ENCODE measurements at regions not wholly inside any gene's neighbourhood (a gene's known extent, or its start where the extent isn't known, plus 50 kb on each side); places are given as distances from the start of the nearest gene placed in this dataset.

DNA sequence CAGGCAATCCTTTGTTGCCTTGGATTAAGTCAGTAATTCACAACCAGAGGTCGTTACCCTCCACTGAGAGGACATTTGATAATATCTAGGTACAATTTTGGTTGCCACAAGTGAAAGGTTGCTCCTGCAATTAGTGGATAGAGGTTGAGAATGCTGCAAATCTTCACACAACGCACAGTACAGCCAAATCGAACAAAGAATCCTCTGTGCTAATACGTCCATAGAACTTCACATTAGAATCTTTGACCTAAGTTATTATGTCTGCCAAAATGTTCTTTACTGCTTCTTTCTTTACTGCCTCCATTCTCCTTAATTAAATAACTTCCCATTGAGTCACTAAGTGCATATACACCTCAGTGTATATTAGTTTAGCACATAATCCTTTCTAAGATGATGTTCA, 879.5 kb downstream of the TRIB2 start:
- H3K4me3 ChIP-seq (ENCODE audit: low read depth, low read length), result no peak overlapping the region
- CTCF ChIA-PET, result no interaction called here
- POLR2A ChIA-PET, result no interaction called here
- no peak for TF ChIP-seq ZIC2 (tag by site-specific recombination; IDR thresholded peaks at IDR 0.05)
- TF ChIP-seq, protein P1, sequence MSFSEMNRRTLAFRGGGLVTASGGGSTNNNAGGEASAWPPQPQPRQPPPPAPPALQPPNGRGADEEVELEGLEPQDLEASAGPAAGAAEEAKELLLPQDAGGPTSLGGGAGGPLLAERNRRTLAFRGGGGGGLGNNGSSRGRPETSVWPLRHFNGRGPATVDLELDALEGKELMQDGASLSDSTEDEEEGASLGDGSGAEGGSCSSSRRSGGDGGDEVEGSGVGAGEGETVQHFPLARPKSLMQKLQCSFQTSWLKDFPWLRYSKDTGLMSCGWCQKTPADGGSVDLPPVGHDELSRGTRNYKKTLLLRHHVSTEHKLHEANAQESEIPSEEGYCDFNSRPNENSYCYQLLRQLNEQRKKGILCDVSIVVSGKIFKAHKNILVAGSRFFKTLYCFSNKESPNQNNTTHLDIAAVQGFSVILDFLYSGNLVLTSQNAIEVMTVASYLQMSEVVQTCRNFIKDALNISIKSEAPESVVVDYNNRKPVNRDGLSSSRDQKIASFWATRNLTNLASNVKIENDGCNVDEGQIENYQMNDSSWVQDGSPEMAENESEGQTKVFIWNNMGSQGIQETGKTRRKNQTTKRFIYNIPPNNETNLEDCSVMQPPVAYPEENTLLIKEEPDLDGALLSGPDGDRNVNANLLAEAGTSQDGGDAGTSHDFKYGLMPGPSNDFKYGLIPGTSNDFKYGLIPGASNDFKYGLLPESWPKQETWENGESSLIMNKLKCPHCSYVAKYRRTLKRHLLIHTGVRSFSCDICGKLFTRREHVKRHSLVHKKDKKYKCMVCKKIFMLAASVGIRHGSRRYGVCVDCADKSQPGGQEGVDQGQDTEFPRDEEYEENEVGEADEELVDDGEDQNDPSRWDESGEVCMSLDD (tag by site-specific recombination; IDR thresholded peaks at IDR 0.05), result no peak
- no peak for TF ChIP-seq ZNF514 (tag by site-specific recombination; IDR thresholded peaks at IDR 0.05)
- no peak for TF ChIP-seq ZFP41 (tag by site-specific recombination; IDR thresholded peaks at IDR 0.05; ENCODE audit: borderline replicate concordance)
- TF ChIP-seq ZNF677 (tag by site-specific recombination; IDR thresholded peaks at IDR 0.05), result no peak
- no peak for TF ChIP-seq IKZF3 (tag by site-specific recombination; IDR thresholded peaks at IDR 0.05)
- H3K4me1 ChIP-seq (ENCODE audit: control insufficient read depth, insufficient read depth, low read length), result no peaks in the 10 kb centered on the region
- no peaks in the 10 kb centered on the region for H3K36me3 ChIP-seq (ENCODE audit: control insufficient read depth in 2 of 2, insufficient read depth in 1 of 2, low read length in 2 of 2)
- no peak overlapping the region for H3K27ac ChIP-seq (ENCODE audit: extremely low read depth, low read depth, low read length)
- H3K9me3 ChIP-seq (ENCODE audit: control insufficient read depth, insufficient read depth, low read depth, low read length), result no peaks in the 10 kb centered on the region

DNA sequence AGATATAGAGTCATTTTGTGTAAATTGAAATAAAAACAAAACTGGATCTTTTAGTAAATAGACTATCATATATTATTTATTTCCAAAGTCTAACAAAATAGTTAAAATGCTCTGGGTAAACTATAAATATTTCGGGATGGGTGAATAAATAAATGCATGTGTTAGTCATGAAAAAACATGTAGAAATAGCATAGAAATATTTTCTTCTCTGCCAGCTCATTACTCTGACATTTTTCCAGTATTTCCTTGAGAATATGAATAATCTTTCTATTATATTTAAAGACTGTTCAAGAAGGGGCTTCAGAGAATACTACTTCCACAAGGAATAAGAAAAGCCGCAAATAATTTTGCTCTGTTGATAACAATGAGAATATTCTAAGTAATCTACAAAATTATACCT, 880.4 kb downstream of the TRIB2 start:
- Histone ChIP-seq H3K4me1 (ENCODE audit: control insufficient read depth, insufficient read depth, low read length) (no peaks in the 10 kb centered on the region), H3K36me3 (ENCODE audit: control insufficient read depth in 2 of 2, insufficient read depth in 1 of 2, low read length in 2 of 2) (no peaks in the 10 kb centered on the region), H3K4me3 (ENCODE audit: low read depth, low read length) (no peak overlapping the region), H3K27ac (ENCODE audit: extremely low read depth, low read depth, low read length) (no peak overlapping the region), H3K9me3 (ENCODE audit: control insufficient read depth, insufficient read depth, low read depth, low read length) (no peaks in the 10 kb centered on the region)
- POLR2A ChIA-PET, result no interaction called here
- CTCF ChIA-PET, result no interaction called here
- TF ChIP-seq SETDB1 (IDR thresholded peaks at IDR 0.05; ENCODE audit: insufficient read length, low read length) (no peak), ZNF843 (tag by site-specific recombination; IDR thresholded peaks at IDR 0.05) (no peak), ZNF626 (tag by site-specific recombination; IDR thresholded peaks at IDR 0.05) (no peak)

DNA sequence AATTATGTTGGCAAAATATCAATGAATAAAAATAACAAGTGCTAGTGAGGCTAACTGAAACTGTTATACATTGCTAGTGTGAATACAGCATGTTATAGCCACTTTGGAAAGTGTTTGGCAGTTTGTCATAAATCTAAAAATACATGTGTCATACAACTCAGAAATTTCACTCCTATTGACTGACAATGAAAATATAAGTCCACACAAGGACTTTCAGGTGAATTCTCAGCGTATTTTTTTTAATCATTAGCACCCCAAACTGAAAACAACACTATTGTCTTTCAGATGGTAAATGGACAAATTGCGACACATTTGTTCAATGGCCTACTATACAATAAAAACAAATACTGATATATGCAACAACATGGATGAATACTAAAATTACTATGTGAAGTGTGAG, 884.8 kb downstream of the TRIB2 start:
- CTCF ChIA-PET, result no interaction called here
- Histone ChIP-seq H3K9me3 (ENCODE audit: control insufficient read depth, insufficient read depth, low read depth, low read length) (no peaks in the 10 kb centered on the region), H3K4me3 (ENCODE audit: low read depth, low read length) (no peak overlapping the region), H3K4me1 (ENCODE audit: control insufficient read depth, insufficient read depth, low read length) (no peaks in the 10 kb centered on the region), H3K27ac (ENCODE audit: extremely low read depth, low read depth, low read length) (no peak overlapping the region), H3K36me3 (ENCODE audit: control insufficient read depth in 2 of 2, insufficient read depth in 1 of 2, low read length in 2 of 2) (no peaks in the 10 kb centered on the region)
- POLR2A ChIA-PET, result no interaction called here
- TF ChIP-seq ZNF155 (tag by site-specific recombination; IDR thresholded peaks at IDR 0.05) (no peak), ZNF239 (tag by site-specific recombination; IDR thresholded peaks at IDR 0.05) (no peak), ZNF248 (tag by site-specific recombination; IDR thresholded peaks at IDR 0.05) (no peak), ZNF629 (tag by site-specific recombination; IDR thresholded peaks at IDR 0.05) (no peak), ZNF404 (tag by site-specific recombination; IDR thresholded peaks at IDR 0.05) (no peak), YY2 (tag by site-specific recombination; IDR thresholded peaks at IDR 0.05) (no peak), ZNF843 (tag by site-specific recombination; IDR thresholded peaks at IDR 0.05) (no peak), ZNF433 (tag by site-specific recombination; IDR thresholded peaks at IDR 0.05; ENCODE audit: low read depth) (no peak), ZFP41 (tag by site-specific recombination; IDR thresholded peaks at IDR 0.05; ENCODE audit: borderline replicate concordance) (no peak), ZNF423 (tag by site-specific recombination; IDR thresholded peaks at IDR 0.05) (no peak), ZNF416 (tag by site-specific recombination; IDR thresholded peaks at IDR 0.05) (no peak), KLF16 (tag by site-specific recombination; IDR thresholded peaks at IDR 0.05) (no peak), ZNF623 (tag by site-specific recombination; IDR thresholded peaks at IDR 0.05) (no peak), KLF10 (tag by site-specific recombination; IDR thresholded peaks at IDR 0.05) (no peak)
- TF ChIP-seq, protein P2, sequence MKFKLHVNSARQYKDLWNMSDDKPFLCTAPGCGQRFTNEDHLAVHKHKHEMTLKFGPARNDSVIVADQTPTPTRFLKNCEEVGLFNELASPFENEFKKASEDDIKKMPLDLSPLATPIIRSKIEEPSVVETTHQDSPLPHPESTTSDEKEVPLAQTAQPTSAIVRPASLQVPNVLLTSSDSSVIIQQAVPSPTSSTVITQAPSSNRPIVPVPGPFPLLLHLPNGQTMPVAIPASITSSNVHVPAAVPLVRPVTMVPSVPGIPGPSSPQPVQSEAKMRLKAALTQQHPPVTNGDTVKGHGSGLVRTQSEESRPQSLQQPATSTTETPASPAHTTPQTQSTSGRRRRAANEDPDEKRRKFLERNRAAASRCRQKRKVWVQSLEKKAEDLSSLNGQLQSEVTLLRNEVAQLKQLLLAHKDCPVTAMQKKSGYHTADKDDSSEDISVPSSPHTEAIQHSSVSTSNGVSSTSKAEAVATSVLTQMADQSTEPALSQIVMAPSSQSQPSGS (tag by site-specific recombination; IDR thresholded peaks at IDR 0.05; ENCODE audit: low read depth), result no peak
- TF ChIP-seq, protein P3, sequence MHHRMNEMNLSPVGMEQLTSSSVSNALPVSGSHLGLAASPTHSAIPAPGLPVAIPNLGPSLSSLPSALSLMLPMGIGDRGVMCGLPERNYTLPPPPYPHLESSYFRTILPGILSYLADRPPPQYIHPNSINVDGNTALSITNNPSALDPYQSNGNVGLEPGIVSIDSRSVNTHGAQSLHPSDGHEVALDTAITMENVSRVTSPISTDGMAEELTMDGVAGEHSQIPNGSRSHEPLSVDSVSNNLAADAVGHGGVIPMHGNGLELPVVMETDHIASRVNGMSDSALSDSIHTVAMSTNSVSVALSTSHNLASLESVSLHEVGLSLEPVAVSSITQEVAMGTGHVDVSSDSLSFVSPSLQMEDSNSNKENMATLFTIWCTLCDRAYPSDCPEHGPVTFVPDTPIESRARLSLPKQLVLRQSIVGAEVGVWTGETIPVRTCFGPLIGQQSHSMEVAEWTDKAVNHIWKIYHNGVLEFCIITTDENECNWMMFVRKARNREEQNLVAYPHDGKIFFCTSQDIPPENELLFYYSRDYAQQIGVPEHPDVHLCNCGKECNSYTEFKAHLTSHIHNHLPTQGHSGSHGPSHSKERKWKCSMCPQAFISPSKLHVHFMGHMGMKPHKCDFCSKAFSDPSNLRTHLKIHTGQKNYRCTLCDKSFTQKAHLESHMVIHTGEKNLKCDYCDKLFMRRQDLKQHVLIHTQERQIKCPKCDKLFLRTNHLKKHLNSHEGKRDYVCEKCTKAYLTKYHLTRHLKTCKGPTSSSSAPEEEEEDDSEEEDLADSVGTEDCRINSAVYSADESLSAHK (tag by site-specific recombination; IDR thresholded peaks at IDR 0.05), result no peak
- TF ChIP-seq, protein P4, sequence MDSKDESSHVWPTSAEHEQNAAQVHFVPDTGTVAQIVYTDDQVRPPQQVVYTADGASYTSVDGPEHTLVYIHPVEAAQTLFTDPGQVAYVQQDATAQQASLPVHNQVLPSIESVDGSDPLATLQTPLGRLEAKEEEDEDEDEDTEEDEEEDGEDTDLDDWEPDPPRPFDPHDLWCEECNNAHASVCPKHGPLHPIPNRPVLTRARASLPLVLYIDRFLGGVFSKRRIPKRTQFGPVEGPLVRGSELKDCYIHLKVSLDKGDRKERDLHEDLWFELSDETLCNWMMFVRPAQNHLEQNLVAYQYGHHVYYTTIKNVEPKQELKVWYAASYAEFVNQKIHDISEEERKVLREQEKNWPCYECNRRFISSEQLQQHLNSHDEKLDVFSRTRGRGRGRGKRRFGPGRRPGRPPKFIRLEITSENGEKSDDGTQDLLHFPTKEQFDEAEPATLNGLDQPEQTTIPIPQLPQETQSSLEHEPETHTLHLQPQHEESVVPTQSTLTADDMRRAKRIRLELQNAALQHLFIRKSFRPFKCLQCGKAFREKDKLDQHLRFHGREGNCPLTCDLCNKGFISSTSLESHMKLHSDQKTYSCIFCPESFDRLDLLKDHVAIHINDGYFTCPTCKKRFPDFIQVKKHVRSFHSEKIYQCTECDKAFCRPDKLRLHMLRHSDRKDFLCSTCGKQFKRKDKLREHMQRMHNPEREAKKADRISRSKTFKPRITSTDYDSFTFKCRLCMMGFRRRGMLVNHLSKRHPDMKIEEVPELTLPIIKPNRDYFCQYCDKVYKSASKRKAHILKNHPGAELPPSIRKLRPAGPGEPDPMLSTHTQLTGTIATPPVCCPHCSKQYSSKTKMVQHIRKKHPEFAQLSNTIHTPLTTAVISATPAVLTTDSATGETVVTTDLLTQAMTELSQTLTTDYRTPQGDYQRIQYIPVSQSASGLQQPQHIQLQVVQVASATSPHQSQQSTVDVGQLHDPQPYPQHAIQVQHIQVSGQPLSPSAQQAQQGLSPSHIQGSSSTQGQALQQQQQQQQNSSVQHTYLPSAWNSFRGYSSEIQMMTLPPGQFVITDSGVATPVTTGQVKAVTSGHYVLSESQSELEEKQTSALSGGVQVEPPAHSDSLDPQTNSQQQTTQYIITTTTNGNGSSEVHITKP (tag by site-specific recombination; IDR thresholded peaks at IDR 0.05), result no peak
